ENCODE measurements at regions not wholly inside any gene's neighbourhood (a gene's known extent, or its start where the extent isn't known, plus 50 kb on each side); places are given as distances from the start of the nearest gene placed in this dataset.

GRCh38 chr10:8151086-8151485 lies 96.6 kb downstream of the GATA3 start:
- no peak for TF ChIP-seq EP300 (IDR thresholded peaks at IDR 0.05; ENCODE audit: borderline replicate concordance in 1 of 2, control insufficient read depth in 1 of 2, low read depth in 2 of 2, low read length in 2 of 2)
- no peak for TF ChIP-seq NR2C1 (IDR thresholded peaks at IDR 0.05)
- TF ChIP-seq ATF2 (IDR thresholded peaks at IDR 0.05; ENCODE audit: low read length) = no peak
- no peak for TF ChIP-seq CEBPB (IDR thresholded peaks at IDR 0.05; ENCODE audit: borderline replicate concordance in 1 of 2, low read depth in 2 of 2, low read length in 2 of 2)
- TF ChIP-seq RAD51 (IDR thresholded peaks at IDR 0.05) = no peak
- no peak for TF ChIP-seq ZZZ3 (IDR thresholded peaks at IDR 0.05; ENCODE audit: control insufficient read depth, insufficient read length, low read depth)
- no peak for TF ChIP-seq RFX5 (IDR thresholded peaks at IDR 0.05; ENCODE audit: low read depth, low read length)
- TF ChIP-seq RCOR1 (conservative IDR thresholded peaks at IDR 0.05; ENCODE audit: low read depth, low read length) = no peak
- no peak for TF ChIP-seq CHD4 (IDR thresholded peaks at IDR 0.05)
- no peak for TF ChIP-seq SKIL (IDR thresholded peaks at IDR 0.05; ENCODE audit: low read depth, poor library complexity, severe bottlenecking)
- no peak for TF ChIP-seq BCL11A (IDR thresholded peaks at IDR 0.05; ENCODE audit: low read depth, low read length)
- TF ChIP-seq FOXK2 (IDR thresholded peaks at IDR 0.05) = no peak
- TF ChIP-seq PKNOX1 (IDR thresholded peaks at IDR 0.05) = no peak
- no peak for TF ChIP-seq MTA3 (IDR thresholded peaks at IDR 0.05; ENCODE audit: borderline replicate concordance, low read length)
- TF ChIP-seq BCL3 (IDR thresholded peaks at IDR 0.05; ENCODE audit: borderline replicate concordance, insufficient read depth, low read depth, low read length, poor library complexity, severe bottlenecking) = no peak
- no peak for TF ChIP-seq HDAC2 (IDR thresholded peaks at IDR 0.05)
- TF ChIP-seq SREBF2 (IDR thresholded peaks at IDR 0.05; ENCODE audit: low read length) = no peak
- no peak for TF ChIP-seq ZBED1 (IDR thresholded peaks at IDR 0.05; ENCODE audit: borderline replicate concordance)
- TF ChIP-seq HSF1 (IDR thresholded peaks at IDR 0.05; ENCODE audit: low read depth, low read length) = no peak
- TF ChIP-seq POLR2A (IDR thresholded peaks at IDR 0.05; ENCODE audit: low read depth, low read length) = no peak
- Histone ChIP-seq H3K36me3 (ENCODE audit: control insufficient read depth in 2 of 2, insufficient read depth in 2 of 2, low read length in 1 of 2) (no peaks in the 10 kb centered on the region), H2AFZ (ENCODE audit: control insufficient read depth, low read depth, low read length) (no peak overlapping the region), H3K4me2 (ENCODE audit: control insufficient read depth, insufficient read depth) (no peak overlapping the region), H3K4me1 (ENCODE audit: control insufficient read depth, insufficient read depth, low read length) (no peaks in the 10 kb centered on the region), H4K20me1 (ENCODE audit: control insufficient read depth, insufficient read depth) (no peaks in the 10 kb centered on the region), H3K27ac (ENCODE audit: control insufficient read depth, insufficient read depth) (no peak overlapping the region), H3K79me2 (ENCODE audit: control insufficient read depth, insufficient read depth, low read length) (no peaks in the 10 kb centered on the region), H3K9ac (ENCODE audit: control insufficient read depth, insufficient read depth, low read length) (no peak overlapping the region), H3K9me3 (replicated peaks; ENCODE audit: control insufficient read depth, insufficient read depth, low read length) (no peaks in the 10 kb centered on the region), H3K4me3 (no peak overlapping the region), H3K27me3 (replicated peaks in 1 of 2; ENCODE audit: control insufficient read depth in 2 of 2, insufficient read depth in 2 of 2, low read length in 1 of 2) (no peaks in the 10 kb centered on the region)
- FAIRE-seq = no peak
- in situ Hi-C loops (cut with MboI) (no loop called here), intact Hi-C loops (cut with micrococcal nuclease; ENCODE audit: unreplicated experiment) (loop anchor here (2.0 kb wide), 1 partner anchor 76 kb away; no protein-coding TSS in a partner anchor)
- WGBS (ENCODE audit: insufficient coverage, insufficient replicate concordance, low lambda C conversion rate, missing lambda C conversion rate) = 39% methylated on average over 4 of the region's 4 CpGs
- ChIA-PET POLR2A (no interaction called here), SMC1A (ENCODE audit: uncharacterized antibody, unreplicated experiment) (interaction anchor here (1.5 kb wide), 1 partner anchor 32 kb away, joined by 5 read pairs; no protein-coding TSS in a partner anchor), RAD21 (ENCODE audit: unreplicated experiment) (interaction anchor here (0.6 kb wide), 1 partner anchor 8 kb away, joined by 4 read pairs; no protein-coding TSS in a partner anchor), CTCF (no interaction called here)
- ATAC-seq = no peak
- DNase-seq (ENCODE audit: low read depth, low spot score) = no peak
- BruUV-seq (replicated peaks) = no TSS peak
